Stimulated activated CD4-positive, alpha-beta T cell treated with anti-CD3 and anti-CD28 coated beads, Interleukin-4, amount 100 ng/mL, for 24 hours (primary cell): ENCODE measurements at regions not wholly inside any gene's neighbourhood (a gene's known extent, or its start where the extent isn't known, plus 50 kb on each side); places are given as distances from the start of the nearest gene placed in this dataset.

Experiments
- DNase-seq: peaks from one replicate; pipeline ENCODE4 v3.0.0-alpha.2; 2020

DNA sequence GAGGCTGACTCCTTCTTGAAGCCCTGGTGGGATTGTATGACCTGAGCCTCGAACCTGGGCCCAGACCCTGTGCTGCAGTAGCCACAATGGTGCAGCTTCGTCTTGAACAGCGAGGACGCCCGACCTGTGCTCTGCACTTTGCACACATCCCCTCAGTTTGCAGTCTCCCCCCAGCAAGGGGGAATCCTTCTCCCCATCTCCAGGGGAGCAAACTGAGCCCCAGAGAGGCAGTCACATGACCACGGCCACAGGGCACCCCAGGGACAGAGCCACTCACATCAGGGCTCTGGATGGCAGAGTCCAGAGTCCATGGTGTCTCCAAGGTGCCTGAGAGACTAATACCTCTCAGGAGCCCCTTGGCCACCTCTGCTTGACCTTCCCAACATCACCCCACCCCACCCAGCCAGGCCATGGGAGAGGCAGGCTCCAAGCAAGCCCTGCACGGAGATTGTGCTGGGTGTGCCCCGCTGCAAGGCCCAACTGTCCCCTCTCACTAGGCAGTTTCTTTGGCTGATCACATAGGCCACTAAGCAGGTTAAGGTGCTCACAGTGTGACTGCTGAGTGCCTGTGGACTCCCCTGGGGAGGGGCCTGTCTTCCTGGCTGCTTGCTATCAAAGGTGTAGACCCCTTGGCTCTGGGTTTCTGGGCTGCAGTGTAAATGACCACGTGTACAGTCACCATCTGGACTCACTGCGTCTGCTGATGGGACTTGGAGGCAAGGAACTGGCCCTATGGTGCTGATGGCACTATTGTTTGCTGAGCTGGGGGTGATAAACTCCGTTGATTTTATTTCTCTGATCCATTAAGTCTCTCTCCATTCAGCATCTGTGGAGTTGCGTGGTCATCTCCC is 398.1 kb downstream of the MATN1 start:
- DNase-seq = no peak

DNA sequence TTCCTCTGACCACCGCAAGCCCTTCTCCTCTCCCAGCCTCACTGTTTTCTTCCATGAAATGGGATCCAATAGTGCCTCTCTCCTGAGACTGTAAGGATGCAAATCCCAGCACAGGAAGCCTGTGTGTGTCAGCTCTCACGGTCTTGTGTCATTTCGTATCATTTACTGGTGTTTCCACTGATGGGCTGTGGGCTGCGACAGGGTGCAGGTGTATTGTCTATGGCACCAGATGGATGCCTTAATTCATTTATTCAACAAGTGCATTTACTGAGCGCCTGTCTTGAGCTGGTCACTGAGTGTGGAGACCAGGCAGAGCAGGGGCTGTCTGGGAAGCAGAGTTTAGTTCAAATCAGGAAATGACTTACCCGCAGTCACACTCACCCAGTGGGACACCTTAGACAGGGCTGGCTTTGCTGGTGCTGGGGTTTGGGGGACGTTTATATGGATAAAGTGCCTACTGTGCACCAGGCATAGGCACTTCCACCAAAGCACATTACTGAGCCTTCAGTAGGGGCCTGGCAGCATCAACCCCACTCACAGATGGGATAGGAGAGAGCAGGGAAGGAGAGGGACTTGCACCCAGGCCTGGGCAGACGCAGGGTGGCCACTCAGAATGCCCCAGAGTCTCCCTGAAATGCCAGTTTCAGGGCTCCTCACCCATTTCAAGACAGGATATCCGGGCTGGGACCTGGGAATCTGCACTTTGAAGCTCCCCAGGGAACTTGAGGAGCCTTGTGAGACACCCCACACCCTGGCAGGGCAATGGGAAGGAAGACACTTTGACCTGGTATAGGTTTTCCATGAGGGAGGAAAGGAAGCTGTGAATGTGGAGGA is 398.9 kb downstream of the MATN1 start:
- DNase-seq = no peak

DNA sequence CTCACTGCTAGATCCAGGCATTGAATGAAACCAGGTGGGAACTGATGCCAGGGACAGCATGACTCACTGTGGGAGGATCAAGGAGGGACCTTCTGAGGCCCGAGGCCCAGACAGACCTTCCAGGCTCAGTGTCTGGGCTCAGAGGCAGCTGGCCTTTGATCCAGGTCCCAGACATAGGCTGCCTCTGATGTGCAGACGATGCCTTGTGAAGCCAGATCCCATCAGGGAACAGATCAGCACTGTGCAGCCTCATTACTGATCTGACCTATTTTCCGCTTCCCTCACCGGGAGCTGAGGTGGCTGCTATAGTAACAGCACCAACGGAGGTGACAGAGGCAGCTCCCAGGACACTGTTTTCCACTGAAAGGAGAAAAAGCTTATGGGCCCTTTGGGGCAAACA is 399.5 kb downstream of the MATN1 start:
- DNase-seq = no peak

DNA sequence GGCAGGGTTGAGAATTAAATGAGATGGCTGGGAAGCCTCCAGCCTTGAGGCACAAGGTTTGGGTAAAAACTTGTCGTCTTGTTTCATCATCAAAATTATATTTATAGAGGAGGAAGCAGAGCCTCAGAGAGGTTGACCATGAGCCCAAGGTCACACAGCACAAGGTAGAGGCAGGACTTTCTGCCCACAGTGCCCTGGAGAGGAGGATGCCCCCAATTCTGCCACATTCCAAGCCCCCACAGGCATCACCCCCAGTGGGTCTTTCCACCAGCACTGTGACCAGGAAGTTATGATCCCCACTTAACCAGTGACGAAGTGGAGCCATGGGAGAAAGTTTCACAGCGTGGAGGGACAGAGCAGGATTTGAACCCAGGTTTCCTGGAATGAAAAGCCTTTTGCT is 400.0 kb downstream of the MATN1 start:
- no peak for DNase-seq

DNA sequence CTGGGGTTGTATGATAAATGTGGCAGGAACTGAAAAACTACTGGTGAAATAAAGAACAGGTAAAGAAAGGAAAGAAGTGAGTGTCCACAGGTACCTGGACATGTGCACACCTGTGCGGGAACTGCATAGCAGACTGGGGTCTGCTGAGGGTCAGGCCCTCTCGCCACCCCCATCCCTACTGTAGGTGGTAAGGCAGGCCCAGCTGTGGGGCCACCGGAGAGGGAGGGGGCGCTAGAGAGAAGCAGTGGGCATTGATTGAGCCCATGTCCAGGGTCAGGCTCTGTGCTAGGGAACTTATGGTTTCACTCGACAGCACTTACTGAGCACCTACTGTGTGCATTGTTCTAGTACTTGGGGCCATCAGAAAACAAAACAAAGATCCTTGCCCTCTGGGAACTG is 400.5 kb downstream of the MATN1 start:
- DNase-seq = no peak

DNA sequence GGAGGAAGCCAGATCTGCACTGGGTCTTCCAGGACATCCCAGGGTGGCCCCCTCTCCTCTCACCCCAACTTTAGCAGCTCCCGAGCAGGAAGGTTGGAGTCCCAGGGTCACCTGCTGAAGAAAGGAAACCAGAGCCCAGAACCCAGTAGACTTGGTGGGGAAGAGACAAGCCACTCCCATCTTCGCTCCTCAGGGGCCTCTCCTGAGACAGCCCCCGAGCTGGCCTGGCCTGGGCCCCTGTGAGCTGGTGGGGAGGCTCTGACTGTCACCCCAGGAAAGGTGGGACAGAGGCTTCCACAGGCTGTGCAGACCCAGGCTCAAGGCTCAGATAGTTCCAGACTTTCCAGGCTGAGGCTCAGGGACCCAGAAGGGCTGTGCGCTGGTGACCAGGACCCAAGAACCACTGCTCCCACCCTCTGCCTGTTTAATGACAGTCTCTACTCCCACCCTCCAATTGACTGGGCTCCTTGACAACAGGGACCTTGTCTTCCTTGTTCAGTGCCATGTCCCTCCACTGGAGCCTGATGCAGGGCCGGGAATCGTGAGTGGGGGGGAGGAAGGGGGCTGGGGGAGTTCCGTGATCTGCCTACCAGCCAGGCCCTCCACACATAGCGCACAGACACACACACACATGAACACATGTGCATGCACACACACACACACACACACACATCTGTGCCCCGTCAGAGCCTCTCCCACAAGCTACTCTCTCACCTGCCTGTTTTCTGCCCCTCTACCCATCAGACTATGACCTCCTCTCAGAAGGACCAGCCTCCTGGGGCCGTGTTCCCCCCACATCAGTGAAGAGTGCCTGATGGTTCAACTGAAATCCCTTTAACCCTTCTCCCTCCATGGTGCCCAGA is 401.2 kb downstream of the MATN1 start:
- DNase-seq = no peak

DNA sequence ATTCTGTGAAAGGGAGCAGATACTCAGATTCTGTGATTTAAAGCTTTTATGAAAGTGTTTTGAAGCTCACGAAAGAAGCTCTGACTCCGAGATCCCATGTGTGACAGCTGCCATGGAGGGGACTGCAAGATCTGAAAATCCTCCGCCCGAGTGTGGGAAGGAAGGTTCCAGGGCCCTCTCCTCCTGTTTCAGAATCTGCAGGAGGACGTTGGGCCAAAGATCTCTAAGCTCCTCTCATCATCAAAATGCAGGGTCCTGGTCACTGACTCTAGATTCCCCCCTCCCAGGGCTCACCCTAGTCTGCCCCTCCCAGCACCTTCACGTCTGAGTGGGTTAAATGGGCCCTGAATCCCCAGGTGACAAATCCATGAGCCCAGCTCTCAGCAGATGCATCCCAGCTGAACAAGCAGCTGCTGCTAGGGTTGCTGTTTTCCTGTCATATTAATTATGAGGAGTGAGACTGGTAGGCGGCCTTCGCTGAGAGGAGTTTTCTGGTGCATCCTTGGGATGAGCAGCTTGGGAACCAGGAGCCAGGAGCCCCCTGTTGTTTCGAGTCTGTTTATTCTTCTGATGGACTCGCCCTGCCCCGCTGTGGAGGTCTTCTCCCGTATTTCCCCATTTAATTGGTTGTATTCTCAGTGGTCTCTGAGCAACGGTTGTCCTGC is 402.0 kb downstream of the MATN1 start:
- DNase-seq = no peak

DNA sequence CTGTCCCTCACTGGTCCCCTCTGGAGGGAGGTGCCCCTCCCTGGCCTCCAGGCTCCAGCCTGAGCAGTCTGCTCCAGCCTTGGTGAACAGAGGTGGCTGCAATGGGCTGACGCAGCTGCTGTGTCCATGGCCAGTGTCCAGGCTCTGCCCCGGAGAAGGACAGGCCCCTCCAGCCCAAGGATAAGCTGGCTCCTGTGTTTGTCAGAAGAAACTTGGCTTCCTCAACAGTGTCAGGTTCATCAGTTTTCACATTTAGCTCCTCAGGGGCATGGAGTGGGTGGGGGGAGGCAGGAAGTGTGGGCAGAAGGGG is 402.8 kb downstream of the MATN1 start:
- DNase-seq = no peak

DNA sequence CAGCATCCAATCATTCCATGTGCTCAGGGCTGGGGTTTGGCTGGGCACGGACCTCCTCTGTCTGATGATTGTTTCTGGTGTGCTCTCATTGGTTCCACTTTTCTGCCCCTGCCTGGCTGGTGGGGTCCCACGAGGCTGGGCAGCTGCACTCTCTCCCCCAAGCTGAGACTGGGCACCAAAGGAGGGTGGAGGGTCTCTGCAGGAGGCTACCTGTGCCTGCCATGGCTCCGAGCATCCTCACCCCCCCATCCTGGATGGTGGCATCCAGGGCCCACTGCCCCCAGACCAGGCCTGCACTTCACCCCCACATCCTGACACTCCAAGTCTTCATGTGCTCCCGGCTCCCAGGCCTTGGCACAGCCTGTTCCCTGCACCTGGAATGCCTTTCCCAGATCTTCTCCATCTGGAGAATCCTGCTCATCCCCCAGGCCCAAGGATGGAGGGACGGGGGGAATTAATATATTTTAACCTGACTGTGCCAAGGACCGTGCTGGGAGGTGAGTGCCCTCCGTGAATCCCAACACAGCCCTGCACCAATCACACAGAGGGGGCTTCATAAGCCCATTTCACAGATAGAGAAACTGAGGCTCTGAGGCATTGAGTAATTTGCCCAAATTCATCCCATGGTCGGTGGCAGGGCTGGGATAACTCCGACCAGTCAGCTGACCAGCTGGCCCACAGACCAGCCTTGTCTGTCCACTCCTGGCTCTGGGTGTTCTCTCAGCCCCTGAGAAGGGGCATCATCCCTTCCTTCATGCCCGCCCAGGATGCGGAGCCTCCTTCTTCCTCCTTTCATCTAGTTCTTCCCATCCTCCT is 403.4 kb downstream of the MATN1 start:
- DNase-seq = no peak

DNA sequence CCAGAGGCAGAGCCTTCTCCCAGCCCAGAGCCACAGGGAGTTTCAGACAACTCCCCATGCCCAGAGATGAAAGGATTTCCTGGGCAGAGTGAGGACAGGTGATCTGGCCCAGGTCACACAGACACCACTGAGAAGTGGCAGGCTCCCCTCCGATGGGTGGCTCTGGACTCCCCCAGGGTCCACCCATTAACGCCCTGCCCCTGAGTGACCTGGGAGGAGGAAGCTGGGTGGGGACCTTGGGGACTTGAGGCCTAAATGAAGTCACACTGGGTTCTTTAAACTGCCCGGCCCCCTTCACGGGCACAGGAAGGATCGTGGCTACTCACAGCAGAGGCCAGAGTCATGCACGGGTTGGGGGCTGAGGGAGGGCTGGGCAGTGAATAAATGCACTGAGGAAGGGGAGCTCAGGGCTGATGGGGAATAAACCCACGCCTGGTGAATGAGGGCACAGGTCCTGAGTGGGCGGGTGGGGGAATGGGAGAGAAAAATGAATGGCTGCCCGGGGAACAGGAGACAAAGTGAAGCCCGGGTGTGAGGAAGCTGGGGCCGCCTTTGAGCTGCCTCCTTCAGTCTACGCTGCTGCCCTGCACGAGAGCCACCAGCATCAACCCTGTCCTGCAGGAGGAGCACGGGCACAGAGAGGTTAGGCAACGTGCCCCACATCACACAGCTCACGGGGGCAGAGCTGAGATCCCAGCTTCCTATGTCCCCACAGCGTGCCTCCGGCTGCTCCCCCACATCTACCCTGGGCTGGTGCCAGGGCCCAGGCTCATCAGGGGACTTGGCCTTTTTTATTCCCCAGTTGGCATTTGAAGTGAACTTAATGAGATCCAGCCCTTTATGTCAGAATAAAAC is 404.3 kb downstream of the MATN1 start:
- no peak for DNase-seq

DNA sequence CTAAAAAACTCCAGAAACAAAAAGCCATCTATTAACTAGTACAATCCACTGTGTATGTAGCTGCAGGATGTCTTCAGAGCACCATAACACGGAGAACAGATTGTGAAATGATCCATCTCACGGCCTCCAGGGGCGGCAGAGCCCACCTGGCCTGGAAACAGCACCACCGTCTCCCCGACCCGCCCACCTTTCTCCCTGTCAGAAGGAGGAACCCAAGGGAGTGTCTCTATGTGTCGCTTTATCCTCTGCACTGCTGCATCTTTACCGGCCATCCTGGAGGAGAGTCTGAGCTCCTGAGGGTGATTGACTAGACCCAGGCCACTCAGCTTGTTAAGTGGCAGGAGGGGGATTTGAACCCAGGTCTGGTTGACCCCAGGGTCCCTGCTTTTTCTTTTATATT is 405.0 kb downstream of the MATN1 start:
- no peak for DNase-seq

DNA sequence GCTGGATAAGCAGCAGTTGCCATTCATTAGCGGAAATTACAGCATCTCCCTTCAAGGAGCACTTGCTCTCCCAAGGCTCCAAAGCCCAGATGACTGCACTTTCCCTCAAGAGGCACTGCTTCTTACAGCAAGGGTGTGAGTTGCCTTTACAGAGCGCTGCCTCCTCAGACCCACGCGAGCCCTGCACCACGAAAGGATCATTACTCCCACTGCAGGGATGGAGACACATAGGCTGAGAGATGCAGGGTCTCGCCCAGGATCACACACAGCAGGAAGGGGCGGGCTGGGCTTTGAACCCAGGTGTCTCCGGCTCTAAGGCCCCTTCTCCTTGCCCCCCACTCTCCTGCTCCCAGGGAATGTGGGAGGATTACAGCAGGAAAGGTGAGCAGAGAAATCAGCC is 405.5 kb downstream of the MATN1 start:
- DNase-seq = no peak

DNA sequence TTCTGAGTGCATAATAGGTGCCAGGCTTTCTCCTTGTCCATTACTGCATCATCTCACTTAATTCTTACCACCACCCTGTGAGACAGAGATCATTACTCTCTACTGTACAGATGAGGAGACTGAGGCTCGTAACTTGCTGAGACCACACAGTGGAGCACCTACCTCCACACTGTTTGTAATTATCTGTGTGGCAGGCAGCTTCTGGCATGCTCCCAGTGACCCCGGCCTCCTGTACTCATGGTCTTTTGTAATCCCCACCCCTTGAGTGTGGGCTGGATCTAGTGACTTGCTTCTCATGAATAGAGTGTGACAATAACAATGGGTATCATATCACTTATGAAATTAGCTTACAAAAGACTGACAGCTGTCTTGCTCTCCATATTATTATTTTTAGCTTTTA is 407.3 kb downstream of the MATN1 start:
- no peak for DNase-seq

DNA sequence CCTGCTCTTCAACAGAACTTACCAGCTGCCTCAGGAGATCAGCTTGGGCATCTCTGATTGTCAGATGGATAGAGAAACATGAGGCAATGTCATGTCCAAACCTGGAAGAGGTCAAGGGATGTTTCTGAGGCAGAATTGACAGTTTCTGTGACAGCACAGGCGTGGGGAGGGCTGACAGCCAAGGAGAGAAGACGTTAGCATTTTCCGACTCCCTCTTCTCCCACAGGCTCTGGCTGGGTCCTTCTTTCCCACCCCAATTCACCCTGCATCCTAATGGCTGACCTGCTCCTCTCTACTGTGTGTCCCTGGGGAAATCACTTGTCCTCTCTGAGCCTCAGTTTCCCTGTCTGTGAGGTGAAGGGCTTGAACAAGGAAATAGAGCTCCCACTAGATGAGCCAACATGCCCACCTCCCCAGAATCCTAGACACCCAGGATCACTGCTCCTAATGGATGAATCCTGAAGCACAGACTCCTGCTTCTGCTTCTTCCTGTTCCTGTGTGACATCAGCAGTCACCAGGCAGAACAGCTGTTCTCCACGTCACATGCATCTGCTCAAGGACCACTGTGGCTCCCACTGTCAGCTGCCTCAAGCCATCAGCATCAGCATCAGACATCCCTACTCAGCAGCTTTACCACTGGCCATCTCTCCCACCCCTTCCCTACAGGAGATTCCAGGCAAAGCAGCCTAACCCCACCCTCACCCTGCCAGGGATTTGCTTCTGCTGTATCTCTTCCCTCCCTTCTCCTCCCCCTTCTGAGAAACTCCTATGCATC is 408.0 kb downstream of the MATN1 start:
- no peak for DNase-seq

DNA sequence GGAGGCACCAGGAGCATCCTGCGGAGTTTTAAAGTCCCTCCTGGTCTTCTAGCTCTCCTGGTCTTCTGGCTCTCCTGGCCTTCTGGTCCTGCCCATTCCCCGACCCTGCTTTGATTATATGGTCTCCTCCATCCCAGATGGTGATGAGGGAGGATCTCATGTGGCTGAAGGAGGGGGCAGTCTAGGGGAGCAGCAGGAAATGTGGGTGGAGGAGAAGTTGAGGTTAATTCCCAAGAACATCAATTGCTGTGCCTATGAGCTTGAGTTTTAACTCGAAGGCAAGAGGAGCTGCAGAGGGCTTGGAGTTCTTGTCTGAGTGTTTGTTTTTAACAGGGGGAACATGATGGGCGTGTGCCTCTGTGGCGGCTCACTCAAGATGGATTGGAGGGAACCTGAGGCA is 408.8 kb downstream of the MATN1 start:
- DNase-seq = no peak

DNA sequence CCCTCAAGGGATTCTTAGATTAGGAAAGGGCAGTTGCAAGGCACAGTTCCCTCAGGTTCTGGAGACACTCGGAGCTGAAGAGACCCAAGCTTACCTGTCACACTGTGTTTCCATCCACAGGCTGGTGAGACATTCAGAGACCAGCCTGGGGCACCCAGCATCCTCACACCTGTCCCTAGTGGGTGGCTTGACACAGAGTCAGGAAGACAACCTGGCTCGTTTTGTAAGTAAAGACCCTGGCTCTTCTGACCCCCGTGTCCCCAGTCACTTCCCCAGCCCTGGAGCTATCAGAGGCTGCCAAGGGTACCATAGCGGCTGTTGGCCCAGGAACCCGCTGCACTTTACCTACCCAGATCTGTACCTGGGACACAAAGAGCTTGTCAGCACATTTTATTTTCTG is 409.8 kb downstream of the MATN1 start:
- no peak for DNase-seq

DNA sequence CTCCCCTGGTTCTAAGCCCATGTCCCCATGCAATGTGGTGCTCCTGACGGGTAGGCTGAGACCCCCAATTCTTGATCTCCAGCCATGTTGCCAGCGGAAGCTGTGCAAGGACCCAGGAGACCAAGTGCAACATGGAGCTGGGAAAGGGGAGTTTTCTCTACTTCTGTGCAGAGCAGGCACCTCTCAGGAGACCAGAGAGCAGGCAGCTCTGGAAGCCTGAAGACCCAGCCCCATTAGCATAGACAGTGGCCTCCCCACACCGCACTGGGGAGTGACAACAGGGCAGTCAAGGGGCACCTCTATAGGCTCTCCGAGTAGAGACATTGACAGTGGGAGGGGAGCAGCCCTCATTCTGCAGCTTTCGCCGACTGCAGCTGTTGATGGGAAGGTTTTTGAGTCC is 410.2 kb downstream of the MATN1 start:
- no peak for DNase-seq

DNA sequence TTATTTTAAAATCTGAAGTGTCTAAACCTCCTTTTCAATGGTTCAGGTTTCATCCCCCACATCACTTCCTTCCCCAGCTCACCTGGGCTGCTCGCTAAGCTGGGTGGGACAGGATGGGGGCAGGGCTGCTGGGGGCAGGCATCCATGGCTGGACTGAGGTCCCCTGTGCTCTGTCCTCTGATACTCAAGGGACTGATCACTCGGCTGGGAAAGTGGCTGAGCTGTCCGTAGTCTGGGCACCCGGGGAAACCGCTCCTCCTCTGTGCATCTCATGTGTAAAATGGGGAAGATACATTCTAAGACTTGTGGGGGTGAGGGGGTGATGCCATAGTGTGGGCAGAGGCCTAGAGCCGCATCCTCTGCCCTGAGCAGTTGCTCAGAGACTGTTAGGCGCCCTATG is 411.2 kb downstream of the MATN1 start:
- no peak for DNase-seq

DNA sequence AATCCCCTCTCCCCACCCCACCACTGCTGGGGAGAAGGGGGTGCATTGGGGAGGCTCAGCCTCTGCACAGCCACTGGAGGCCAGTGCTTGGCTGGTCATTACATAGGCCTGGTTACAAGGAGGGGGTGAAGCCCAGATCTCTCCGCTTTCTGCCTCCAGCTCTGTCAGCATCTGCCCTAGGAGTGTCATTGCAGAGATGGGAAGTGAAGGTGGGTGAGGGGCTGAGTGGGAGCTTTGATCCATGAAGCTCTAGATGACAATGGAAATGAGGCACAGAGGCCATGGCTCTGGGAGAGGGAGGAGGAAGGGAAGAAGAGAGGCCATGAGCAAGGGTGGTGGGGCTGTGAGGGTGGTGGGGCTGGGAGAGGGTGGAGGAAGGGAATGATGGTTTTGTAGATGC is 411.6 kb downstream of the MATN1 start:
- DNase-seq = no peak
